Right hindlimb (tissue), 1 donor: ENCODE measurements at regions not wholly inside any gene's neighbourhood (a gene's known extent, or its start where the extent isn't known, plus 50 kb on each side); places are given as distances from the start of the nearest gene placed in this dataset.
"Not testable (repeated sequence)": the region's sequence is repeated elsewhere in the genome, so short reads cannot be mapped to it uniquely, and the experiment has no call there.

Experiments used
- DNase-seq: peaks from one replicate; pipeline ENCODE4 v3.0.0-alpha.2; 2018

- no peak for DNase-seq
Measured at GRCh38 chr2:89834306-89834705, 1142.8 kb downstream of the RPIA start.

- not testable (repeated sequence) for DNase-seq
Measured at GRCh38 chr2:89836326-89836725, 1144.9 kb downstream of the RPIA start.

- no peak for DNase-seq
Measured at GRCh38 chr2:89837962-89838625, 1146.6 kb downstream of the RPIA start.

GRCh38 chr2:89840175-89840574, 1148.7 kb downstream of the RPIA start:
- not testable (repeated sequence) for DNase-seq

GRCh38 chr2:89840781-89841475, 1149.5 kb downstream of the RPIA start:
- not testable (repeated sequence) for DNase-seq

- no peak for DNase-seq
Measured at GRCh38 chr2:89841476-89841840, 1150.0 kb downstream of the RPIA start.

GRCh38 chr2:89842180-89842908, 1150.9 kb downstream of the RPIA start:
- no peak for DNase-seq

GRCh38 chr2:89844221-89844943, 1152.9 kb downstream of the RPIA start:
- no peak for DNase-seq

- no peak for DNase-seq
Measured at GRCh38 chr2:89845532-89845931, 1154.1 kb downstream of the RPIA start.

- DNase-seq: no peak
Measured at GRCh38 chr2:89848114-89848513, 1156.6 kb downstream of the RPIA start.

- no peak for DNase-seq
Measured at GRCh38 chr2:89848763-89849368, 1157.4 kb downstream of the RPIA start.

- no peak for DNase-seq
Measured at GRCh38 chr2:89849731-89850130, 1158.3 kb downstream of the RPIA start.

- DNase-seq: no peak
Measured at GRCh38 chr2:89850481-89850880, 1159.0 kb downstream of the RPIA start.

GRCh38 chr2:89850881-89851582, 1159.6 kb downstream of the RPIA start:
- DNase-seq: no peak

GRCh38 chr2:89851583-89851905, 1160.1 kb downstream of the RPIA start:
- DNase-seq: no peak

- DNase-seq: not testable (repeated sequence)
Measured at GRCh38 chr2:89853427-89853826, 1162.0 kb downstream of the RPIA start.

- DNase-seq: not testable (repeated sequence)
Measured at GRCh38 chr2:89855752-89856151, 1164.3 kb downstream of the RPIA start.

- DNase-seq: not testable (repeated sequence)
Measured at GRCh38 chr2:89856305-89856704, 1164.8 kb downstream of the RPIA start.

- not testable (repeated sequence) for DNase-seq
Measured at GRCh38 chr2:89862164-89862563, 1170.7 kb downstream of the RPIA start.

GRCh38 chr2:89863209-89863608, 1171.7 kb downstream of the RPIA start:
- not testable (repeated sequence) for DNase-seq

GRCh38 chr2:89874810-89875595, 1183.5 kb downstream of the RPIA start:
- not testable (repeated sequence) for DNase-seq
